ENCODE measurements at regions not wholly inside any gene's neighbourhood (a gene's known extent, or its start where the extent isn't known, plus 50 kb on each side); places are given as distances from the start of the nearest gene placed in this dataset.
A peak's percentile ranks its signal among the peaks of the same experiment; 100 is the strongest.
"Not testable (repeated sequence)": the region's sequence is repeated elsewhere in the genome, so short reads cannot be mapped to it uniquely, and the experiment has no call there.

DNA sequence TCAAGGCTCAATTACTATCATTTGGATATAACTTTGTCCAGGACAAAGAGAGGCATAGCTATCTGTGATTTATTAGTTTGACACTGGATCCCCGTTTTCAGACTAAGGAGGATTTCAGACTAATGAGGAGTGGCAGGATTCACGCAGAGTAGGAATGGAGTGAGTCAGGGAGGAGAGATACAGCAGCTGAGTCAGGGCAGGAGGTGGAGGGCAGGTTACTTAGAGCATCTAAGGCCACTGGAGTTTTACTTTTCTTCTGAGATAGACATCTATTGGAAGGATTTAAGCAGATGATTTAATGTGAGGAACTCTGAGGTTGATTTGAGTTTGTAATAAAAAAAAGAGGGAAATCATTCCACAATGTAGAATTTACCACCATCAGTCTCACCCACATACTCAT is 110.6 kb downstream of the RPIA start:
- not testable (repeated sequence) for H3K79me2 ChIP-seq (replicated peaks; ENCODE audit: insufficient read depth); H3K27ac ChIP-seq (ENCODE audit: low read depth); H3K27me3 Mint-ChIP-seq (ENCODE audit: insufficient read depth, low read depth, poor library complexity); H3K36me3 Mint-ChIP-seq (ENCODE audit: low read depth); H4K20me1 ChIP-seq (replicated peaks; ENCODE audit: insufficient read depth); H3K4me3 Mint-ChIP-seq; H3K36me3 ChIP-seq (ENCODE audit: insufficient read depth); H2AFZ ChIP-seq; H3F3A ChIP-seq (replicated peaks; ENCODE audit: low read depth); ATAC-seq; H3K9me2 ChIP-seq (ENCODE audit: insufficient read depth); H3K4me3 ChIP-seq; H3K4me1 ChIP-seq (ENCODE audit: insufficient read depth); H3K27ac Mint-ChIP-seq; H3K9me3 Mint-ChIP-seq; H3K27me3 ChIP-seq (ENCODE audit: insufficient read depth); H3K4me1 Mint-ChIP-seq; H3K4me2 ChIP-seq
- peak; percentile 5 for DNase-seq (ENCODE audit: low spot score)

DNA sequence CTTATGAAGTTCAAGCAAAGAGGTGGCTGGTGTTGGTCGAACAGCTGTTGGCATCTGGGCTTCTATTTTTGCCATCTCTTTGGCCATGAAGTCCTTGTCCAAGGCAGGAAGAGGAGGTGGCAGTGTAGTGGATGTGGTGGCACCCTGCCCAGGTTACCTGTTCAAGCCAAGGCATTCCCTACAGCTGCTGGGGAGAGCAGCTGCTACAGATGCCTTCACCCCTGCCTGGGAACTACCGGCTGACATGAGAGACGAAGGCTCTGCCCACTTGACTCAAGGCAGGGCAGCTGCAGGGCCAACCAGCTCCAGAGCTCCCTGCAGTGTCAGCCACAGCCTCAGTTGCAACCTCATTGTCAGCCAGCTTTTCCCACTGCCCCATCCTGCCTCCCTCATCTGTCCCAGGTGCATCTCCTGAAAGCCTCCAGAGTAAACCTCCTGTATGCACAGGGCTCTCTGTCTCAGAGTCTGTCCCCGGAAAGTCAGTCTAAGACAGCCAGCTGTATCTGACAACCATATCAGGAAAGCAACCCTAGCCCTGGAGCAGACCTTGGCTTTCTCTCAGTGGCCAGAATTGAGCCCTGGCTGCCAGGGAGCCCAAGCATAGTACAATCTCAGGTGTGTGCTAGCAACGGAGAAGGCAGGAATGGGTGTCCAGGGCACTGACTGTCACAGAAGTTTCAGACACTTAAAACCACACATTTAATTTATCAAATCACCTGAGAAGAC is 115.9 kb downstream of the RPIA start:
- Mint-ChIP-seq H3K27ac (no peak overlapping the region), H3K9me3 (peaks cover 6% of the 10 kb centered on the region; the same call in 1 of the 3 replicates), H3K36me3 (ENCODE audit: low read depth) (peaks cover under 1% of the 10 kb centered on the region; the same call in 1 of the 3 replicates), H3K27me3 (ENCODE audit: insufficient read depth, low read depth, poor library complexity) (peaks cover 8% of the 10 kb centered on the region), H3K4me3 (no peak overlapping the region), H3K4me1 (no peaks in the 10 kb centered on the region)
- no peaks in the 10 kb centered on the region for H3K36me3 ChIP-seq (ENCODE audit: insufficient read depth)
- H3K79me2 ChIP-seq (replicated peaks; ENCODE audit: insufficient read depth): no peaks in the 10 kb centered on the region
- no peaks in the 10 kb centered on the region for H3F3A ChIP-seq (replicated peaks; ENCODE audit: low read depth)
- no peak overlapping the region for H2AFZ ChIP-seq
- no peaks in the 10 kb centered on the region for H4K20me1 ChIP-seq (replicated peaks; ENCODE audit: insufficient read depth)
- ATAC-seq: no peak
- no peaks in the 10 kb centered on the region for H3K4me1 ChIP-seq (ENCODE audit: insufficient read depth)
- H3K9me2 ChIP-seq (ENCODE audit: insufficient read depth): no peaks in the 10 kb centered on the region
- H3K4me3 ChIP-seq: no peak overlapping the region
- no peak for DNase-seq (ENCODE audit: low spot score)
- H3K27me3 ChIP-seq (ENCODE audit: insufficient read depth): no peaks in the 10 kb centered on the region
- H3K27ac ChIP-seq (ENCODE audit: low read depth): no peak overlapping the region
- TF ChIP-seq JUNB (IDR thresholded peaks at IDR 0.05; ENCODE audit: unreplicated experiment) (no peak), POLR2AphosphoS5 (IDR thresholded peaks at IDR 0.05; ENCODE audit: low read depth) (no peak), CREB1 (CRISPR knock-in tag; IDR thresholded peaks at IDR 0.05; ENCODE audit: low read depth) (no peak), EZH2phosphoT487 (IDR thresholded peaks at IDR 0.05; ENCODE audit: unreplicated experiment) (no peak)
- TF ChIP-seq, protein P1, sequence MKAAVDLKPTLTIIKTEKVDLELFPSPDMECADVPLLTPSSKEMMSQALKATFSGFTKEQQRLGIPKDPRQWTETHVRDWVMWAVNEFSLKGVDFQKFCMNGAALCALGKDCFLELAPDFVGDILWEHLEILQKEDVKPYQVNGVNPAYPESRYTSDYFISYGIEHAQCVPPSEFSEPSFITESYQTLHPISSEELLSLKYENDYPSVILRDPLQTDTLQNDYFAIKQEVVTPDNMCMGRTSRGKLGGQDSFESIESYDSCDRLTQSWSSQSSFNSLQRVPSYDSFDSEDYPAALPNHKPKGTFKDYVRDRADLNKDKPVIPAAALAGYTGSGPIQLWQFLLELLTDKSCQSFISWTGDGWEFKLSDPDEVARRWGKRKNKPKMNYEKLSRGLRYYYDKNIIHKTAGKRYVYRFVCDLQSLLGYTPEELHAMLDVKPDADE (IDR thresholded peaks at IDR 0.05): no peak
- H3K4me2 ChIP-seq: no peak overlapping the region

DNA sequence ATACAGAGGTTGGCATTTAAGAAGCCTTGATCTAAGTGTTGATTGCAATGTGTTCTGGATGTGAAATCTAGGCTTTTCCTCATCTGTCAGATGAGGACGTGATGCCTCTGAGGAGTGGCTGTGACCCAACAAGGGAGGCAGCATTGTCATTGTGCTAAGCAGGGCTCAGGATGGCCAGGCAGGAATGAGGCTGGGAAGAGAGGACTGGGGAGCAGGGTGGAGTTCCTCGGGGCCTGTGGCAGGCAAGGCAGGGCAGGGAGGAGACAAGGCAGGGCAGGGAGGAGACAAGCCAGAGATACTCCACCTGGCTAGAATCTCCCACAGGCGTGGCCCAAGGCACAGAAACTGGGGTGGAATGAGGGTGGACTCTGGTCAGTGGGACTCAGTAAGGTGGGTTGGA is 116.6 kb downstream of the RPIA start:
- no peak for ATAC-seq

More for the DNA sequence above, 116.6 kb downstream of the RPIA start:
- H3K9me3 Mint-ChIP-seq: peaks cover 10% of the 10 kb centered on the region; the same call in 2 of the 3 replicates
- no peak overlapping the region for H3K27ac Mint-ChIP-seq
- TF ChIP-seq, protein P1 (IDR thresholded peaks at IDR 0.05): no peak
- TF ChIP-seq, protein P2, sequence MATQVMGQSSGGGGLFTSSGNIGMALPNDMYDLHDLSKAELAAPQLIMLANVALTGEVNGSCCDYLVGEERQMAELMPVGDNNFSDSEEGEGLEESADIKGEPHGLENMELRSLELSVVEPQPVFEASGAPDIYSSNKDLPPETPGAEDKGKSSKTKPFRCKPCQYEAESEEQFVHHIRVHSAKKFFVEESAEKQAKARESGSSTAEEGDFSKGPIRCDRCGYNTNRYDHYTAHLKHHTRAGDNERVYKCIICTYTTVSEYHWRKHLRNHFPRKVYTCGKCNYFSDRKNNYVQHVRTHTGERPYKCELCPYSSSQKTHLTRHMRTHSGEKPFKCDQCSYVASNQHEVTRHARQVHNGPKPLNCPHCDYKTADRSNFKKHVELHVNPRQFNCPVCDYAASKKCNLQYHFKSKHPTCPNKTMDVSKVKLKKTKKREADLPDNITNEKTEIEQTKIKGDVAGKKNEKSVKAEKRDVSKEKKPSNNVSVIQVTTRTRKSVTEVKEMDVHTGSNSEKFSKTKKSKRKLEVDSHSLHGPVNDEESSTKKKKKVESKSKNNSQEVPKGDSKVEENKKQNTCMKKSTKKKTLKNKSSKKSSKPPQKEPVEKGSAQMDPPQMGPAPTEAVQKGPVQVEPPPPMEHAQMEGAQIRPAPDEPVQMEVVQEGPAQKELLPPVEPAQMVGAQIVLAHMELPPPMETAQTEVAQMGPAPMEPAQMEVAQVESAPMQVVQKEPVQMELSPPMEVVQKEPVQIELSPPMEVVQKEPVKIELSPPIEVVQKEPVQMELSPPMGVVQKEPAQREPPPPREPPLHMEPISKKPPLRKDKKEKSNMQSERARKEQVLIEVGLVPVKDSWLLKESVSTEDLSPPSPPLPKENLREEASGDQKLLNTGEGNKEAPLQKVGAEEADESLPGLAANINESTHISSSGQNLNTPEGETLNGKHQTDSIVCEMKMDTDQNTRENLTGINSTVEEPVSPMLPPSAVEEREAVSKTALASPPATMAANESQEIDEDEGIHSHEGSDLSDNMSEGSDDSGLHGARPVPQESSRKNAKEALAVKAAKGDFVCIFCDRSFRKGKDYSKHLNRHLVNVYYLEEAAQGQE (IDR thresholded peaks at IDR 0.05; ENCODE audit: unreplicated experiment): no peak
- no peak for TF ChIP-seq ZNF114 (CRISPR knock-in tag; IDR thresholded peaks at IDR 0.05)
- H3K9me2 ChIP-seq (ENCODE audit: insufficient read depth): no peaks in the 10 kb centered on the region
- no peaks in the 10 kb centered on the region for H3F3A ChIP-seq (replicated peaks; ENCODE audit: low read depth)
- no peaks in the 10 kb centered on the region for H3K4me1 Mint-ChIP-seq
- no peak overlapping the region for H3K27ac ChIP-seq (ENCODE audit: low read depth)
- H3K27me3 ChIP-seq (ENCODE audit: insufficient read depth): no peaks in the 10 kb centered on the region
- H4K20me1 ChIP-seq (replicated peaks; ENCODE audit: insufficient read depth): no peaks in the 10 kb centered on the region
- no peak overlapping the region for H3K4me3 ChIP-seq
- H3K4me3 Mint-ChIP-seq: no peak overlapping the region
- no peaks in the 10 kb centered on the region for H3K4me1 ChIP-seq (ENCODE audit: insufficient read depth)
- no peak overlapping the region for H2AFZ ChIP-seq
- no peak for DNase-seq (ENCODE audit: low spot score)
- H3K36me3 Mint-ChIP-seq (ENCODE audit: low read depth): peaks cover 3% of the 10 kb centered on the region; the same call in 1 of the 3 replicates
- no peaks in the 10 kb centered on the region for H3K79me2 ChIP-seq (replicated peaks; ENCODE audit: insufficient read depth)
- no peak overlapping the region for H3K4me2 ChIP-seq
- H3K36me3 ChIP-seq (ENCODE audit: insufficient read depth): no peaks in the 10 kb centered on the region
- H3K27me3 Mint-ChIP-seq (ENCODE audit: insufficient read depth, low read depth, poor library complexity): peaks cover 8% of the 10 kb centered on the region
